HG03378 (cell line): ENCODE measurements at regions not wholly inside any gene's neighbourhood (a gene's known extent, or its start where the extent isn't known, plus 50 kb on each side); places are given as distances from the start of the nearest gene placed in this dataset.
"Not testable (repeated sequence)": the region's sequence is repeated elsewhere in the genome, so short reads cannot be mapped to it uniquely, and the experiment has no call there.

Experiments used
- ATAC-seq: cut with Tn5 transposase; IDR thresholded peaks from one replicate; pipeline ENCODE4 v1.9.1; 2021; ENCODE audit warnings: mild to moderate bottlenecking, moderate library complexity; ENCODE audit not compliant: unreplicated experiment

- ATAC-seq, result no peak
Measured at GRCh38 chr4:27343411-27343810, 482.8 kb downstream of the STIM2 start.

DNA sequence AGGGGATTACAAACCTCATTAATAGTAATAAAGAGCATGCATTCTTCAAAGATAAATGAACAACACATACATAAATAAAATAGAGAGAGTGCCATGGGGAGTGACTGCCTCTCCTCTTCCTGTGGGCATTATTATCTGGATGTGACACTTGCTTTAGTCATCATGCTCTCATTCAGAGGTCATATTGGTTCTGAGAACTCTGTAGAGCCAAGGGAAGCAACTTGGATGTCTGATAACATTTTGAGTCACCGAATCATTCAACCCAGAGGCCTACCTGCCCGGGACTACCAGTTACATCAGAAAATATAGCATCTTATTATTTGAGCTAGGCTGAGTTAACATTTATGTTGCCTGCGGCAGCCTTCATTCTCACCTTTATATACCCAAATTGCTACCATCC, 489.5 kb downstream of the STIM2 start:
- no peak for ATAC-seq

DNA sequence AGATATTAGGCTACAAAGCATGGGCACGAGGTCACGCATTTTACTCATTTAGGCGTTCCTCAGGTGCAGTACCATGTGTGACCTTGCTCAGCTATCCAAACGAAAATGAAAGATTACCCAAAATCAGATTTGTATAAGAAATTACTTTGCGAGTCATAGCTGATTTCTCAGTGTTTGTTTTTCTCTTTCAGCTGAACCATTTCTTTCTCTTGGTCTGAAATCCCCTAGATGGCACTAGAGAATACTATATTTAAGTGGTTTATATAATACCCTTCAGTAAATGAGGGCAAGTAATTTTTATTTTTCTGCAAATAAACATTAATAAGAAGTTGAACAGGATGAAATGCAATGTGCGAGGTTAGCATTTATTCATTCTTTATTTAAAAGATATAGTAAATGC, 496.6 kb downstream of the STIM2 start:
- ATAC-seq, result no peak

DNA sequence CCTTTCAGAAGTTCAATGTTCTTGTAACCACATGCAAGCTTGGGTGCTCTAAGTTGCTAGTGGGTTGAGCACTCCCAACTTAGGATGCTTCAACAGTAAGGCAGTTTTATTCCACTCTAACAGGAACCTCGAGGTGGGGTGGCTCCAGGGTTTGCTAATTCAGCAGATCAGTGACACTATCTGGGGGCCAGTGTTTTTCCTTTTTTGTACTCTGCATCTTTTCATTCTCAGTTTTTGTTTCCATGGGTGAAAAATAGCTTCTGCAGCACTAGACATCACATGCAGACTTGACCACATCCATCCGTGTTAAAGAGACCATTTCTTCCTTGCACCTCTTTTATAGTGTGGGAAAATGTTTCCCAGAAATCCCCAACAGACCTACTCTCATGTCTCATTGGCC, 497.6 kb downstream of the STIM2 start:
- no peak for ATAC-seq

- no peak for ATAC-seq
Measured at GRCh38 chr4:27360131-27360530, 499.5 kb downstream of the STIM2 start.

DNA sequence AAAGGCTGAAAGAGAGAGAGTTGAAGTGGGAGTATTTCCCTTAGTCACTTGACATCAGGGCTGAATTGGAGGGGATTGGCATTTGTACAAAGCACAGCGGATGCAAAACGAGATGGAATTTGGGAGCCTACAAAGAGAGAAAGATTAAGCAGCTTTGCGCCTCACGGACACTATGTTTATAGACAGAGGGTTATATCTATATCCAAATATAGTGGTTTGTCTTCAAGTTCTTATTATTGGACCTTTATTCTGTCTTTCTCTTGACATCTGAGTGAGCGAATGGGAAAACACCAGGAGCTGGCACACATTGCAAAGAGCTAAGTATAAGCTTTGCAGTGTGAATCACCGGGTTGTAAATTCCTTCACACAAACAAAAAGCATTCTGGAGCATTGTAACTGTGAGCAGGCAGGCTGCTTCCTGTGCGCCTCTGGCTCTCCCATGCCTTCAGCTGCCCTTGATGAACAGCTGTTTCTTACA, 500.2 kb downstream of the STIM2 start:
- no peak for ATAC-seq

GRCh38 chr4:27364509-27364908, 503.9 kb downstream of the STIM2 start:
- ATAC-seq, result no peak

DNA sequence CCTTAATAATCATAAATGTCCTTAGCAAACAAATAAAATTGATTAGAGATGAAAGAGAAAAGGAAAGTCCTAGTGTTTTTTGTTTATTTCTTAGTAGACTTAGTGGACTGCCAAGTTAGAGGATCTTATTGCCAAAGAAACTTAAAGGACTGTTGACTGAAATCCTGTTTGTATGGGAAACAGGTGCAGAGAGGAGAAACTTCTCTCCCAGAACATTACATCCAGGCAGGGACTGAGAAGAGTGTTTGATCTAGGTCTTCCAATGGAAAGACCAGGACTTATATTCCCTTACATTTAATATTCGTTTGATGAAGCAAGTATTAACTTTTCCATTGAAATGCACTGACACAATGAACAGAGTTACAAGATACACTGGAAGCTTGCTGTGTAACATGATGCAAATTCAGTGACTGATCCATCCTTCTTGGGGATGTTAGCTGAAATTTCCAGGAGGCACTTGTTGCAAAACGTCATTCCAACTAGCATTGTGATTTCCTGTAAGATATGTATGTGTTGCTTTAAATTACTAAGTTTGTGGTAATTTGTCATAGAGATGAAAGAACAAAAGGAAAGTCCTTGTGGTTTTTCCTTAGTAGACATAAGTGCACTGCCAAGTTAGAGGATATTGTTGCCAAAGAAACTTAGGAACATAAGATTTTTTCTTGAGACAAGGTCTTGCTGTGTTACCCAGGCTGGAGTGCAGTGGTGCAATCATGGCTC, 505.6 kb downstream of the STIM2 start:
- no peak for ATAC-seq

DNA sequence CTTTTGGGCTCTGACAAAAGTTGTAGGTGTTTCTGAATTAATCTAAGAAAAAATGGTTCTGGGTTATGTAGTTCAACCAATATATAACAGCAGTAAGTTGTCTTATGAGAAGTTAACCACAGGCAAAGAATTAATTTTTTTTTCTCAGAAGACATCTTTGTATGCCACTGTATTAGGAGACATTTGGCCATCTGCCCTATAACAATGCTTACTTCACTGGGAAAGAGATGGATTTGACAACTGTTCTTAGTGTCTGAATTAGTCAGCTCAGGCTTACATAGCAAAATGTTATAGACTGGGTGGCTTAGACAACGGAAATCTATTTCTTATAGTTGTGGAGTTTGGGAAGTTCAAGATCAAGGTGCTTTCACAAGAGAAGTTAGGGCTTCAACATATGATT, 508.1 kb downstream of the STIM2 start:
- ATAC-seq, result no peak

GRCh38 chr4:27381815-27382214, 521.2 kb downstream of the STIM2 start:
- ATAC-seq, result no peak

GRCh38 chr4:27387711-27388110, 527.1 kb downstream of the STIM2 start:
- no peak for ATAC-seq

DNA sequence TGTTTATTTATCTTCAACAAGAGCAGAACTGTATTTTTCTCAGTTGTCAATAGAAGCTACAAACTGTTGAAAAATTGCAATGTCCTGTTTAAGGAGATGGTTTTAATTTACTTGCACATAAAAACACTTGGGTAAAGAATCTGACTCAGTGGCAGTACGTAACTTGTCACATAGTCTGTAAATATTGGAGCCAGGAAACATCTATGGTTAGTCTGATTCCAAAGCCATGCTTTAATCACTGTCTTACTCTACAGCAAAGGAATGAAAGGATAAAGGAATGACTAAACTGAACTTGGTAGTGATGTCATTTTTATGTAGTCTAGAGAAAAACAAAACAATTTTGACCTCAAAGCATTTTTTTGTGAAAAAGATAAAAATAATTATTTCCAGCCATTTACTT, 537.2 kb downstream of the STIM2 start:
- no peak for ATAC-seq

DNA sequence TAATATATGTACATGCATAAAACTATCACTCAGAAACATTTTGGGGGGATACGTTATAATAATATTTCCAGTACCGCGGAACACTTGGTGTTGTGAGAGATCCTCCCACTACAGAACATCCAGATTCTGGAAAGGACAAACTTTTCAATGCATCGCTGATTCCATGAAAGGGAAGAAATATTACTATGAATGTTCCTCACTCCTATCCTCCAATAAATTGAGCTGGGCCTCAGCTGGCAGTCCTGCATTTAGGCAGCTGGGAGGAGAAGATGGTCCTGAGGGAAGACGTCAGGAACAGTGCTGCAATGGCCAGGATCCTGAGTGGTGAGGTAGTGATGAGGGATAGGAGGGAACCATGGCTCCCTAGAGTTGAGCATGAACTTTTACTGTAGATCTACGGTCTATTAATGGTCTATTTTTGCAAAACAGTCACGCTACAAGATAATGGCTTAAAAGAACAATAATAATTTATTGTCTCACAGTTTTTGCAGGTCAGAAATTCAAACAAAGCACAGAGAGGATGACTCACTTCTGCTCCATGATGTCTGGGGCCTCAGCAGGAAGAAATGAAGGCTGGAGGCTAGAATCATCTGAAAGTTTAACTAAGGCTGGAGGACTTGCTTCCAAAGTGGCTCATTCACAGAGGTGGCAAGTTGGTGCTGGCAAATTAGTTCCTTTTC, 538.1 kb downstream of the STIM2 start:
- ATAC-seq, result no peak

GRCh38 chr4:27407616-27408015, 547.0 kb downstream of the STIM2 start:
- ATAC-seq, result no peak

- no peak for ATAC-seq
Measured at GRCh38 chr4:27412613-27413012, 552.0 kb downstream of the STIM2 start.

DNA sequence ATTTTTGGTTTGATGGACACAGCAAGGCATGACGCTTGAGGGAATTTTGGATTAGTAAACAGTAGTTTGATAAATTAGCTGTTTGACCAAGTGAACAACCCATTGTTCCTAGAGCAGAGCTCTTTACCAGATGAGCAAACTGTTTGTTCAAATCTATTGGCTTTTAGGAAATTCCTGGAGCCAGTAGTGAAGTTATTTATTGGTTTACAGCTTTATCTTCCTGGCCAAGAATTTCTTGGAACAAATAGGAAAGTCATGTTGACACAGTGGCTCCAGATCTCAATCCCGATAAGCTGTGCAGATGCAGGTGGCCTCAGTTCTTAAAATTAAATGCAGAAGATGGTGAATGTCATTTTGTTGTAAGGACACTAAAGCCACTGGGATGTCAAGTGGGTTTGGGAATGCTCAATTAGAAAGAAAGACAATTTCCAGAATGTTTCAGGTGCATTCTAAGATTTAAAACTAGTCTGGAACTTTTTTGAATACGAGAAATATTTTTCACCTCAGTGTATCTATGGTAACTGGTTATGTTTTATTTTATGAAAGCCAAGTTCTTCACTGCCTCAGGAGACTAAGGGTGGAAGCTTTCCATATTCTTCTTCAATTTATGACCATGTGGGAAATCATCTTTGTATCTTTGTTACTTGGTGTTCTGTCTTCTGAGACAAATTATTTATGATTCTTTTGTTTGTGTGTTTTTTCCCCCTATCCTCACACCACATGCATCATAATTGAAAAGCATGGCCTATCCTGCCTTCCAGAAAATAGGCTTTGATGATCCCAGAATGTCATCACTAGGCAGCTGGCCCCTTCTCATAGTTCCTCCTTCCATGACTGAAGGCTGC, 554.5 kb downstream of the STIM2 start:
- no peak for ATAC-seq

GRCh38 chr4:27428661-27429060, 568.0 kb downstream of the STIM2 start:
- no peak for ATAC-seq

DNA sequence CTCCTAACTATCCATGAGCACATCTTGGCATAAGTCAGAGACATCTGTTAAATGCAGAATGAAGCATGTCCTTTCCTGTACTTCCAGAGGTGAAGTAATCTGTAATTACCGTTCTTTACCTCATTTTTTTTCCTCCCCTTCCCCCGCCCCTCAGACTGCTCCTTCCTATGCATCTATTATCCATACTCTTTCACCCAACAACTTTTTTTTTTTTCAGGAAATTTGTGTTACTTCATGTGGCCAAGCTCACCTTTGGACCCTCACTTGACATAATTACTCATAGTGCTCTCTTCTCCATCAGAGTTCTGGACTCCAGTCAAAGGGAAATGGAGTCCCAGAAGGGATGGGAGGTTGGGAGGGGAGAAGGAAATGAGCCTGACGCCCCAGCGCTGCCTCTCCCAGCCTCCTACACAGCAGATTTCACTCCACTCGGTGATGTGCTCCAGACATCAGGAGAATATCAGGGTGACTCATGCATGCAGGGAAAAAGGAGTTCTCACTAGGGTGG, 568.8 kb downstream of the STIM2 start:
- no peak for ATAC-seq

- no peak for ATAC-seq
Measured at GRCh38 chr4:27442146-27442545, 581.5 kb downstream of the STIM2 start.

GRCh38 chr4:27442661-27443060, 582.0 kb downstream of the STIM2 start:
- not testable (repeated sequence) for ATAC-seq

DNA sequence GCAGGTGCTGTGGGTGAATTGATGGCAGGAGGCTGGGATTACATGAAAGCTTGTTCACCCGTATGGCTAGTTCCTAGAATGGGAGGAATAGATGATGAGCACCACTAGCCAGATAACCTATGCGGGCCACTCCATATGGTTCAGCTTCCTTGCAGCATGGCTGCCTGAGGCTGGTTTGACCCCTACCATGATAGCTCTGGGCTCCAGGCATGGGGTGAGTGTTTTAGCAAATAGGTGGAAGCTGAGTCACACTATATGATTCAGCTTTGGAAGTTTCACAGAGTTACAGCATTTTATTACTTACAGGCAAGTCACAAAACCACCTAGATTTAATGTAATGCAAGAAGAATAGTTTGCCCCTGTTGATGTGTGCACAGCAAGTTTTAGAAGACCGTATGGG, 603.2 kb downstream of the STIM2 start:
- ATAC-seq, result no peak
